Esophagus squamous epithelium (tissue), 4 donors: ENCODE measurements at regions not wholly inside any gene's neighbourhood (a gene's known extent, or its start where the extent isn't known, plus 50 kb on each side); places are given as distances from the start of the nearest gene placed in this dataset.

Experiments used
- POLR2A ChIP-seq, 4 donors: fragments of 450-650 bp; IDR thresholded peaks; one replicate each; pipeline ENCODE4 v1.6.1; 2017; ENCODE audit warnings: antibody characterized with exemption in 4 of 4, mild to moderate bottlenecking in 4 of 4, moderate library complexity in 3 of 4
- TF ChIP-seq, protein P1 (sequence below), 6 experiments: fragments of 450-650 bp in 4 of 6; fragments of 200-600 bp in 2 of 6; sonication (generic) in 2 of 6; IDR thresholded peaks; one replicate each; pipeline ENCODE4 v1.5.1; 2016 to 2019; ENCODE audit warnings: antibody characterized with exemption in 6 of 6, mild to moderate bottlenecking in 4 of 6, moderate library complexity in 4 of 6

- TF ChIP-seq, protein P1, sequence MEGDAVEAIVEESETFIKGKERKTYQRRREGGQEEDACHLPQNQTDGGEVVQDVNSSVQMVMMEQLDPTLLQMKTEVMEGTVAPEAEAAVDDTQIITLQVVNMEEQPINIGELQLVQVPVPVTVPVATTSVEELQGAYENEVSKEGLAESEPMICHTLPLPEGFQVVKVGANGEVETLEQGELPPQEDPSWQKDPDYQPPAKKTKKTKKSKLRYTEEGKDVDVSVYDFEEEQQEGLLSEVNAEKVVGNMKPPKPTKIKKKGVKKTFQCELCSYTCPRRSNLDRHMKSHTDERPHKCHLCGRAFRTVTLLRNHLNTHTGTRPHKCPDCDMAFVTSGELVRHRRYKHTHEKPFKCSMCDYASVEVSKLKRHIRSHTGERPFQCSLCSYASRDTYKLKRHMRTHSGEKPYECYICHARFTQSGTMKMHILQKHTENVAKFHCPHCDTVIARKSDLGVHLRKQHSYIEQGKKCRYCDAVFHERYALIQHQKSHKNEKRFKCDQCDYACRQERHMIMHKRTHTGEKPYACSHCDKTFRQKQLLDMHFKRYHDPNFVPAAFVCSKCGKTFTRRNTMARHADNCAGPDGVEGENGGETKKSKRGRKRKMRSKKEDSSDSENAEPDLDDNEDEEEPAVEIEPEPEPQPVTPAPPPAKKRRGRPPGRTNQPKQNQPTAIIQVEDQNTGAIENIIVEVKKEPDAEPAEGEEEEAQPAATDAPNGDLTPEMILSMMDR (IDR thresholded peaks at IDR 0.05): no peak
- TF ChIP-seq POLR2A (IDR thresholded peaks at IDR 0.05): no peak
Observed at GRCh38 chr2:103028181-103028580, 266.4 kb downstream of the TMEM182 start.
